ENCODE measurements at regions not wholly inside any gene's neighbourhood (a gene's known extent, or its start where the extent isn't known, plus 50 kb on each side); places are given as distances from the start of the nearest gene placed in this dataset.

DNA sequence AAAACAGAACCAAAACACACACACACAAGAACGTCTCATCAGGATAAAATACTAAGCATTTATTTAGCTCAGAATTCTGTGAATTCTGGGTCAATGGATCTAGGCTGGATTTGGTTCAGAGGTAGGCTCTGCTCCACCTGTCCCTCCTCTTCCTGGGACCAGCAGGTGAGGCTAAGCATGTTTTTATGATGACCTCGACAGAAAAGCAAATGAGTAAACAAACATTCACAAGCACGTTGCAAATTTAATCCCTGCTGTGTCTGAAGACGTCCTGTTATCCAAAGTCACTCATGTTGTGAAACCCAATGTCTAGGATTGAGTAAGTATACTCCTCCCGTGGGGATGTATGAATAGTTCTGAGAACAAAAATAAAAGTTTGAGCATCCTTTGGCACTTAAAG lies 371.4 kb upstream of the TECRL start:
- TF ChIP-seq, protein P1, sequence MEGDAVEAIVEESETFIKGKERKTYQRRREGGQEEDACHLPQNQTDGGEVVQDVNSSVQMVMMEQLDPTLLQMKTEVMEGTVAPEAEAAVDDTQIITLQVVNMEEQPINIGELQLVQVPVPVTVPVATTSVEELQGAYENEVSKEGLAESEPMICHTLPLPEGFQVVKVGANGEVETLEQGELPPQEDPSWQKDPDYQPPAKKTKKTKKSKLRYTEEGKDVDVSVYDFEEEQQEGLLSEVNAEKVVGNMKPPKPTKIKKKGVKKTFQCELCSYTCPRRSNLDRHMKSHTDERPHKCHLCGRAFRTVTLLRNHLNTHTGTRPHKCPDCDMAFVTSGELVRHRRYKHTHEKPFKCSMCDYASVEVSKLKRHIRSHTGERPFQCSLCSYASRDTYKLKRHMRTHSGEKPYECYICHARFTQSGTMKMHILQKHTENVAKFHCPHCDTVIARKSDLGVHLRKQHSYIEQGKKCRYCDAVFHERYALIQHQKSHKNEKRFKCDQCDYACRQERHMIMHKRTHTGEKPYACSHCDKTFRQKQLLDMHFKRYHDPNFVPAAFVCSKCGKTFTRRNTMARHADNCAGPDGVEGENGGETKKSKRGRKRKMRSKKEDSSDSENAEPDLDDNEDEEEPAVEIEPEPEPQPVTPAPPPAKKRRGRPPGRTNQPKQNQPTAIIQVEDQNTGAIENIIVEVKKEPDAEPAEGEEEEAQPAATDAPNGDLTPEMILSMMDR (IDR thresholded peaks at IDR 0.05) = no peak
- TF ChIP-seq, protein P2, sequence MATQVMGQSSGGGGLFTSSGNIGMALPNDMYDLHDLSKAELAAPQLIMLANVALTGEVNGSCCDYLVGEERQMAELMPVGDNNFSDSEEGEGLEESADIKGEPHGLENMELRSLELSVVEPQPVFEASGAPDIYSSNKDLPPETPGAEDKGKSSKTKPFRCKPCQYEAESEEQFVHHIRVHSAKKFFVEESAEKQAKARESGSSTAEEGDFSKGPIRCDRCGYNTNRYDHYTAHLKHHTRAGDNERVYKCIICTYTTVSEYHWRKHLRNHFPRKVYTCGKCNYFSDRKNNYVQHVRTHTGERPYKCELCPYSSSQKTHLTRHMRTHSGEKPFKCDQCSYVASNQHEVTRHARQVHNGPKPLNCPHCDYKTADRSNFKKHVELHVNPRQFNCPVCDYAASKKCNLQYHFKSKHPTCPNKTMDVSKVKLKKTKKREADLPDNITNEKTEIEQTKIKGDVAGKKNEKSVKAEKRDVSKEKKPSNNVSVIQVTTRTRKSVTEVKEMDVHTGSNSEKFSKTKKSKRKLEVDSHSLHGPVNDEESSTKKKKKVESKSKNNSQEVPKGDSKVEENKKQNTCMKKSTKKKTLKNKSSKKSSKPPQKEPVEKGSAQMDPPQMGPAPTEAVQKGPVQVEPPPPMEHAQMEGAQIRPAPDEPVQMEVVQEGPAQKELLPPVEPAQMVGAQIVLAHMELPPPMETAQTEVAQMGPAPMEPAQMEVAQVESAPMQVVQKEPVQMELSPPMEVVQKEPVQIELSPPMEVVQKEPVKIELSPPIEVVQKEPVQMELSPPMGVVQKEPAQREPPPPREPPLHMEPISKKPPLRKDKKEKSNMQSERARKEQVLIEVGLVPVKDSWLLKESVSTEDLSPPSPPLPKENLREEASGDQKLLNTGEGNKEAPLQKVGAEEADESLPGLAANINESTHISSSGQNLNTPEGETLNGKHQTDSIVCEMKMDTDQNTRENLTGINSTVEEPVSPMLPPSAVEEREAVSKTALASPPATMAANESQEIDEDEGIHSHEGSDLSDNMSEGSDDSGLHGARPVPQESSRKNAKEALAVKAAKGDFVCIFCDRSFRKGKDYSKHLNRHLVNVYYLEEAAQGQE (IDR thresholded peaks at IDR 0.05; ENCODE audit: insufficient read depth in 1 of 2, low read depth in 2 of 2, low read length in 1 of 2) = no peak
- TF ChIP-seq POLR2AphosphoS5 (IDR thresholded peaks at IDR 0.05; ENCODE audit: low read depth, low read length) (no peak), SIN3A (IDR thresholded peaks at IDR 0.05; ENCODE audit: borderline replicate concordance, insufficient read depth, low read depth, low read length) (no peak)

All from Panc1 (cell line).